ENCODE measurements at regions not wholly inside any gene's neighbourhood (a gene's known extent, or its start where the extent isn't known, plus 50 kb on each side); places are given as distances from the start of the nearest gene placed in this dataset.
A peak's percentile ranks its signal among the peaks of the same experiment; 100 is the strongest.
"Not testable (repeated sequence)": the region's sequence is repeated elsewhere in the genome, so short reads cannot be mapped to it uniquely, and the experiment has no call there.

DNA sequence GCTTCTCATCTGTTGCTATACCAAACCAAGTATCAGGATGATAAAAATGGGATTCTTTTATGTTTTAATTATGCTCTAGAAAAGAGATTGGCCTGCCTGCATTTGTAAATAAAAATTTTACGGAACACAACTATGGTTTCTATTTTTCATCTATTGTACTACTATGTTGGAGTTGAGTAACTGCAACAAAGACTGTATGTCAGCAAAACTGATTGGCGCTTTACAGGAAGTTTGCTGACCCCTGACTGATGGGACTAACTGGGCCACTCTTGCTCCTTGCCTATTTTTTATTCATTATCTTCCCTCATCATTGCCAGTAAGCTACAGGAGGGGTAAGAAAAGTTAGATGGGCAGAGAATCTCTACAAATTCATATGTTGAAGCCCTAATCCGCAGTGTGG is 242.3 kb downstream of the FSIP2 start (continued):
- TF ChIP-seq FOXJ3 (CRISPR knock-in tag; IDR thresholded peaks at IDR 0.05; ENCODE audit: borderline replicate concordance) (no peak), TP53 (CRISPR knock-in tag; IDR thresholded peaks at IDR 0.05) (no peak), ELF4 (CRISPR knock-in tag; IDR thresholded peaks at IDR 0.05; ENCODE audit: low read depth) (no peak)
- TF ChIP-seq, protein P1, sequence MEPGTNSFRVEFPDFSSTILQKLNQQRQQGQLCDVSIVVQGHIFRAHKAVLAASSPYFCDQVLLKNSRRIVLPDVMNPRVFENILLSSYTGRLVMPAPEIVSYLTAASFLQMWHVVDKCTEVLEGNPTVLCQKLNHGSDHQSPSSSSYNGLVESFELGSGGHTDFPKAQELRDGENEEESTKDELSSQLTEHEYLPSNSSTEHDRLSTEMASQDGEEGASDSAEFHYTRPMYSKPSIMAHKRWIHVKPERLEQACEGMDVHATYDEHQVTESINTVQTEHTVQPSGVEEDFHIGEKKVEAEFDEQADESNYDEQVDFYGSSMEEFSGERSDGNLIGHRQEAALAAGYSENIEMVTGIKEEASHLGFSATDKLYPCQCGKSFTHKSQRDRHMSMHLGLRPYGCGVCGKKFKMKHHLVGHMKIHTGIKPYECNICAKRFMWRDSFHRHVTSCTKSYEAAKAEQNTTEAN (CRISPR knock-in tag; IDR thresholded peaks at IDR 0.05), result no peak
- TF ChIP-seq, protein P2, sequence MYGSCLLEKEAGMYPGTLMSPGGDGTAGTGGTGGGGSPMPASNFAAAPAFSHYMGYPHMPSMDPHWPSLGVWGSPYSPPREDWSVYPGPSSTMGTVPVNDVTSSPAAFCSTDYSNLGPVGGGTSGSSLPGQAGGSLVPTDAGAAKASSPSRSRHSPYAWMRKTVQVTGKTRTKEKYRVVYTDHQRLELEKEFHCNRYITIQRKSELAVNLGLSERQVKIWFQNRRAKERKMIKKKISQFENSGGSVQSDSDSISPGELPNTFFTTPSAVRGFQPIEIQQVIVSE (CRISPR knock-in tag; IDR thresholded peaks at IDR 0.05; ENCODE audit: borderline replicate concordance), result no peak

DNA sequence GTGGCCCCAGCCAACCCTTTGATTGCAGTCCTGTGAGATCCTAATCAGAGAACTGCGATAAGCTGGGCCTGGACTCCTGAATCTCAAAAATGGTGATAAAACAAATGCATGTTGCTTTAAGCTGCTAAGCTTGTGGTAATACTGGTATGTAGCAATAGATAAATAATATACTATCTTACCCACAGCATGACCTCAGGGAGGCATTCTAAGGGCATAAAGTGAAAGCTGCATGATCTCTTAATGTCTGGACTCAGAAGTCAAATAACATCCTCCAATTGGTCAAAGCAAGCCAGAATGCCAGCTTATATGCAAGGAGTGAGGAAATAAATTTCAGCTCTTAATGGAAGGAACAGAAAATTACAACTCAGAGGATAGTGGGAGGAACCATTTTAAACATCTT is 246.1 kb downstream of the FSIP2 start:
- TF ChIP-seq NFATC4 (CRISPR knock-in tag; IDR thresholded peaks at IDR 0.05) (no peak), SOX15 (CRISPR knock-in tag; IDR thresholded peaks at IDR 0.05) (no peak), JAZF1 (CRISPR knock-in tag; IDR thresholded peaks at IDR 0.05) (no peak)
- TF ChIP-seq, protein P3, sequence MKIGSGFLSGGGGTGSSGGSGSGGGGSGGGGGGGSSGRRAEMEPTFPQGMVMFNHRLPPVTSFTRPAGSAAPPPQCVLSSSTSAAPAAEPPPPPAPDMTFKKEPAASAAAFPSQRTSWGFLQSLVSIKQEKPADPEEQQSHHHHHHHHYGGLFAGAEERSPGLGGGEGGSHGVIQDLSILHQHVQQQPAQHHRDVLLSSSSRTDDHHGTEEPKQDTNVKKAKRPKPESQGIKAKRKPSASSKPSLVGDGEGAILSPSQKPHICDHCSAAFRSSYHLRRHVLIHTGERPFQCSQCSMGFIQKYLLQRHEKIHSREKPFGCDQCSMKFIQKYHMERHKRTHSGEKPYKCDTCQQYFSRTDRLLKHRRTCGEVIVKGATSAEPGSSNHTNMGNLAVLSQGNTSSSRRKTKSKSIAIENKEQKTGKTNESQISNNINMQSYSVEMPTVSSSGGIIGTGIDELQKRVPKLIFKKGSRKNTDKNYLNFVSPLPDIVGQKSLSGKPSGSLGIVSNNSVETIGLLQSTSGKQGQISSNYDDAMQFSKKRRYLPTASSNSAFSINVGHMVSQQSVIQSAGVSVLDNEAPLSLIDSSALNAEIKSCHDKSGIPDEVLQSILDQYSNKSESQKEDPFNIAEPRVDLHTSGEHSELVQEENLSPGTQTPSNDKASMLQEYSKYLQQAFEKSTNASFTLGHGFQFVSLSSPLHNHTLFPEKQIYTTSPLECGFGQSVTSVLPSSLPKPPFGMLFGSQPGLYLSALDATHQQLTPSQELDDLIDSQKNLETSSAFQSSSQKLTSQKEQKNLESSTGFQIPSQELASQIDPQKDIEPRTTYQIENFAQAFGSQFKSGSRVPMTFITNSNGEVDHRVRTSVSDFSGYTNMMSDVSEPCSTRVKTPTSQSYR (CRISPR knock-in tag; IDR thresholded peaks at IDR 0.05), result no peak
- POLR2A ChIA-PET, result no interaction called here
- Mint-ChIP-seq H3K27me3 (ENCODE audit: low read depth) (no peaks in the 10 kb centered on the region), H3K4me3 (no peak overlapping the region), H3K27ac (no peak overlapping the region), H3K36me3 (no peaks in the 10 kb centered on the region), H3K9me3 (no peaks in the 10 kb centered on the region), H3K4me1 (no peaks in the 10 kb centered on the region)
- ATAC-seq, result no peak
- CTCF ChIA-PET, result no interaction called here
- no peak for DNase-seq (ENCODE audit: low spot score)

DNA sequence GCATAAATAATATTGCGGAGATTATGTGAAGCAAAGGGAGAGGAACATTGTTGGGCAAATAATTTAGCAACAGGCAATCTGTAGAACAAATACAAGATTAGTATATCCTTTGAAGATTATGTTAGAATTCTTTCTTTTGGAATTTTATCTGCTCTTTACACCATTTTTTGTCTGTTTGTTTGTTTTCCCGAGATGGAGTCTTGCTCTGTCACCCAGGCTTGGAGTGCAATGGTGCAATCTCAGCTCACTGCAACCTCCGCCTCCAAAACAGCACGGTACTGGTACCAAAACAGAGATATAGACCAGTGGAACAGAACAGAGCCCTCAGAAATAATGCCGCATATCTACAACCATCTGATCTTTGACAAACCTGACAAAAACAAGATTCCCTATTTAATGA is 250.3 kb downstream of the FSIP2 start:
- CTCF ChIA-PET; H3K27me3 Mint-ChIP-seq (ENCODE audit: low read depth); H3K36me3 Mint-ChIP-seq; DNase-seq (ENCODE audit: low spot score); ATAC-seq; H3K27ac Mint-ChIP-seq; H3K4me3 Mint-ChIP-seq; H3K9me3 Mint-ChIP-seq; H3K4me1 Mint-ChIP-seq: not testable (repeated sequence)
- POLR2A ChIA-PET, result interaction anchor here (0.6 kb wide), 1 partner anchor 269 kb away, joined by 3 read pairs; no protein-coding TSS in a partner anchor

DNA sequence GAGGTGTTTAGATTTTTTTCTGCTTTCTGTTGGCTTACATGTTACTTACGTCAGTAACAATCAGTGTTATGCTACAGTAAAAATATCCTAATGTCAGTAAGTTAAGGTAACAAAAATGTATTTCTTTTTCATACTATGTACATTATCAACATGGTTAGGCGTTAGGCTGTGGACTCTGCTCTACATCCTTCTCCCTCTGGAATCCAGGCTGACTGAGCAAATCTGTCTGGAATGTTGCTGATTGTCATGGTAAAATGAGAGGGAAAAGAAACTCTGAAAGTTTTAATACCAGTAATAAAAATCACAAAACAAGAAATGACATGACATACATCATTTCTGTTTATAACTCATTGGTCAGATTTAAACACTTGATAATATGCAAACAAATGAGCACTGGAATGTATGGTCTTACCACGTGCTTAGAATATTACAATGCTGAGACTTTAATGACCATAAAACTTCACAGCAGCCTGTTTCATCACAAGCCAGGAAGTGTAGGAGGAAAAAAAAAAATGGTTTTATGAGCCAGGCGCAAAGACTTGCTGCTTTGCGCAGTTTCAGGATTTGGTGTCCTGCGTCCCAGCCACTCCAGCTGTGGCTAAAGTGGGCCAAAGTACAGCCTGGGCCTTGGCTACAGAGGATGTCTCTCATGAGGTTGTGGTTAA is 252.4 kb downstream of the FSIP2 start:
- Mint-ChIP-seq H3K36me3 (no peaks in the 10 kb centered on the region), H3K4me1 (peaks cover 5% of the 10 kb centered on the region), H3K4me3 (no peak overlapping the region), H3K27ac (no peak overlapping the region), H3K27me3 (ENCODE audit: low read depth) (no peaks in the 10 kb centered on the region), H3K9me3 (no peaks in the 10 kb centered on the region)
- ChIA-PET POLR2A (no interaction called here), CTCF (no interaction called here)
- DNase-seq (ENCODE audit: low spot score), result no peak
- ATAC-seq, result peak; percentile 74
- TF ChIP-seq, protein P4, sequence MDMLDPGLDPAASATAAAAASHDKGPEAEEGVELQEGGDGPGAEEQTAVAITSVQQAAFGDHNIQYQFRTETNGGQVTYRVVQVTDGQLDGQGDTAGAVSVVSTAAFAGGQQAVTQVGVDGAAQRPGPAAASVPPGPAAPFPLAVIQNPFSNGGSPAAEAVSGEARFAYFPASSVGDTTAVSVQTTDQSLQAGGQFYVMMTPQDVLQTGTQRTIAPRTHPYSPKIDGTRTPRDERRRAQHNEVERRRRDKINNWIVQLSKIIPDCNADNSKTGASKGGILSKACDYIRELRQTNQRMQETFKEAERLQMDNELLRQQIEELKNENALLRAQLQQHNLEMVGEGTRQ (CRISPR knock-in tag; IDR thresholded peaks at IDR 0.05), result no peak
- TF ChIP-seq, protein P5, sequence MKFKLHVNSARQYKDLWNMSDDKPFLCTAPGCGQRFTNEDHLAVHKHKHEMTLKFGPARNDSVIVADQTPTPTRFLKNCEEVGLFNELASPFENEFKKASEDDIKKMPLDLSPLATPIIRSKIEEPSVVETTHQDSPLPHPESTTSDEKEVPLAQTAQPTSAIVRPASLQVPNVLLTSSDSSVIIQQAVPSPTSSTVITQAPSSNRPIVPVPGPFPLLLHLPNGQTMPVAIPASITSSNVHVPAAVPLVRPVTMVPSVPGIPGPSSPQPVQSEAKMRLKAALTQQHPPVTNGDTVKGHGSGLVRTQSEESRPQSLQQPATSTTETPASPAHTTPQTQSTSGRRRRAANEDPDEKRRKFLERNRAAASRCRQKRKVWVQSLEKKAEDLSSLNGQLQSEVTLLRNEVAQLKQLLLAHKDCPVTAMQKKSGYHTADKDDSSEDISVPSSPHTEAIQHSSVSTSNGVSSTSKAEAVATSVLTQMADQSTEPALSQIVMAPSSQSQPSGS (CRISPR knock-in tag; IDR thresholded peaks at IDR 0.05; ENCODE audit: borderline replicate concordance, low read depth), result no peak
- TF ChIP-seq, protein P3 (CRISPR knock-in tag; IDR thresholded peaks at IDR 0.05), result no peak
- TF ChIP-seq TCF7 (CRISPR knock-in tag; IDR thresholded peaks at IDR 0.05; ENCODE audit: low read depth), result no peak
- TF ChIP-seq ZNF263 (CRISPR knock-in tag; IDR thresholded peaks at IDR 0.05; ENCODE audit: low read depth), result no peak
- TF ChIP-seq ZNF232 (CRISPR knock-in tag; IDR thresholded peaks at IDR 0.05), result no peak
- TF ChIP-seq ZNF219 (CRISPR knock-in tag; IDR thresholded peaks at IDR 0.05; ENCODE audit: borderline replicate concordance), result no peak
- TF ChIP-seq EMX1 (CRISPR knock-in tag; IDR thresholded peaks at IDR 0.05), result no peak
- no peak for TF ChIP-seq IRF2 (CRISPR knock-in tag; IDR thresholded peaks at IDR 0.05; ENCODE audit: borderline replicate concordance, low read depth)
- TF ChIP-seq ESRRA (CRISPR knock-in tag; IDR thresholded peaks at IDR 0.05; ENCODE audit: borderline replicate concordance), result no peak
- no peak for TF ChIP-seq MXD4 (CRISPR knock-in tag; IDR thresholded peaks at IDR 0.05; ENCODE audit: borderline replicate concordance)
- TF ChIP-seq ZNF423 (CRISPR knock-in tag; IDR thresholded peaks at IDR 0.05), result no peak
- TF ChIP-seq NFE2L1 (CRISPR knock-in tag; IDR thresholded peaks at IDR 0.05), result no peak
- no peak for TF ChIP-seq ZNF416 (CRISPR knock-in tag; IDR thresholded peaks at IDR 0.05)

Measured in WTC11 (cell line).